ENCODE measurements at regions not wholly inside any gene's neighbourhood (a gene's known extent, or its start where the extent isn't known, plus 50 kb on each side); places are given as distances from the start of the nearest gene placed in this dataset.

GRCh38 chr11:116033931-116034553 is 529.8 kb upstream of the CADM1 start (continued):
- TF ChIP-seq ATM (IDR thresholded peaks at IDR 0.05; ENCODE audit: borderline replicate concordance) (no peak), GTF2F1 (IDR thresholded peaks at IDR 0.05; ENCODE audit: low read length) (no peak), HMG20B (CRISPR knock-in tag; conservative IDR thresholded peaks at IDR 0.05) (no peak), CBX1 (IDR thresholded peaks at IDR 0.05; ENCODE audit: low read depth) (no peak), ZNF512B (CRISPR knock-in tag; IDR thresholded peaks at IDR 0.05; ENCODE audit: borderline replicate concordance) (no peak), ZFP36L2 (CRISPR knock-in tag; IDR thresholded peaks at IDR 0.05) (no peak)

- no peak for DNase-seq (ENCODE audit: low spot score)
- H3K27ac ChIP-seq (ENCODE audit: extremely low read length, insufficient read depth, low read length), result no peak overlapping the region
- FAIRE-seq, result no peak
- no peak overlapping the region for H3K4me2 ChIP-seq (ENCODE audit: low read depth, low read length)
- no peaks in the 10 kb centered on the region for H3K79me2 ChIP-seq (ENCODE audit: insufficient read depth, low read length)
- no peaks in the 10 kb centered on the region for H3K4me1 ChIP-seq (ENCODE audit: insufficient read depth, low read length)
- ATAC-seq, result no peak
- H4K20me1 ChIP-seq (ENCODE audit: insufficient read depth, low read length), result no peaks in the 10 kb centered on the region
- WGBS (ENCODE audit: low lambda C conversion rate), result 4% methylated on average over 4 of the region's 4 CpGs
- H3K4me3 ChIP-seq (replicated peaks in 1 of 3; ENCODE audit: insufficient read depth in 1 of 3, low read depth in 2 of 3, low read length in 3 of 3), result no peak overlapping the region
- no peaks in the 10 kb centered on the region for H3K27me3 ChIP-seq (ENCODE audit: control insufficient read depth in 1 of 2, insufficient read depth in 2 of 2, low read length in 2 of 2)
- no peaks in the 10 kb centered on the region for H3K36me3 ChIP-seq (replicated peaks in 1 of 2; ENCODE audit: control insufficient read depth in 1 of 2, insufficient read depth in 2 of 2, low read length in 2 of 2)
- no TSS peak for BruUV-seq (replicated peaks)
- ChIA-PET CTCF (ENCODE audit: low intra/inter-chr PET ratio, low total read pairs) (no interaction called here), POLR2A (no interaction called here)
- in situ Hi-C loops (cut with HindIII; ENCODE audit: extremely low pct_ligation_motif_present, low pct_unique_long_range_greater_than_20kb) (no loop called here), intact Hi-C loops (cut with micrococcal nuclease; ENCODE audit: unreplicated experiment) (no loop called here)
- no peak overlapping the region for H3K9ac ChIP-seq (ENCODE audit: insufficient read depth, low read depth, low read length)
- no peaks in the 10 kb centered on the region for H3K9me3 ChIP-seq (ENCODE audit: low read length)
- no peak overlapping the region for H2AFZ ChIP-seq (ENCODE audit: low read length)
- no peak for TF ChIP-seq CBX5 (CRISPR knock-in tag; IDR thresholded peaks at IDR 0.05; ENCODE audit: borderline replicate concordance)
- no peak for TF ChIP-seq PLSCR1 (CRISPR knock-in tag; IDR thresholded peaks at IDR 0.05; ENCODE audit: borderline replicate concordance)
- no peak for TF ChIP-seq CSRNP2 (CRISPR knock-in tag; conservative IDR thresholded peaks at IDR 0.05; ENCODE audit: low read depth)
- TF ChIP-seq HES4 (CRISPR knock-in tag; IDR thresholded peaks at IDR 0.05; ENCODE audit: borderline replicate concordance), result no peak
- no peak for TF ChIP-seq ZNF691 (CRISPR knock-in tag; IDR thresholded peaks at IDR 0.05; ENCODE audit: borderline replicate concordance, low read depth)
- TF ChIP-seq U2AF2 (IDR thresholded peaks at IDR 0.05; ENCODE audit: low read depth, low read length), result no peak
Observed at GRCh38 chr11:116030697-116031331, 526.6 kb upstream of the CADM1 start.

All from HepG2 (cell line).